HCT116 (cell line): ENCODE measurements at regions not wholly inside any gene's neighbourhood (a gene's known extent, or its start where the extent isn't known, plus 50 kb on each side); places are given as distances from the start of the nearest gene placed in this dataset.

Experiments used
- CBX3 ChIP-seq: IDR thresholded peaks from 2 replicates; pipeline ENCODE4 v1.6.1; 2012; ENCODE audit warnings: low read depth
- CEBPB ChIP-seq: IDR thresholded peaks from 2 replicates; pipeline ENCODE4 v1.6.1; 2012; ENCODE audit warnings: low read depth
- CTCF ChIP-seq, 3 experiments: fragments of 200-600 bp in 1 of 3; sonication (generic) in 1 of 3; IDR thresholded peaks in 2 of 3; conservative IDR thresholded peaks in 1 of 3; 2 replicates each; pipeline ENCODE4 v1.5.1; 2012 to 2017; ENCODE audit warnings: low read depth in 2 of 3, low read length in 2 of 3, antibody characterized with exemption in 1 of 3, borderline replicate concordance in 1 of 3, control low read depth in 1 of 3, mild to moderate bottlenecking in 1 of 3, mixed read lengths in 1 of 3, mixed run types in 1 of 3, moderate library complexity in 1 of 3; ENCODE audit not compliant: insufficient read depth in 1 of 3
- EGR1 ChIP-seq: IDR thresholded peaks from 2 replicates; pipeline ENCODE4 v1.6.1; 2012; ENCODE audit warnings: low read depth
- EZH2 ChIP-seq: fragments of 200-600 bp; sonication (generic); IDR thresholded peaks from 2 replicates; pipeline ENCODE4 v1.6.1; 2017; ENCODE audit warnings: antibody characterized with exemption, mixed run types
- EZH2phosphoT487 ChIP-seq: fragments of 200-600 bp; IDR thresholded peaks from 2 replicates; pipeline ENCODE4 v1.6.1; 2018; ENCODE audit warnings: antibody characterized with exemption, borderline replicate concordance
- JUND ChIP-seq: IDR thresholded peaks from 2 replicates; pipeline ENCODE4 v1.6.1; 2012
- POLR2A ChIP-seq: IDR thresholded peaks from 2 replicates; pipeline ENCODE4 v1.7.0; 2011; ENCODE audit warnings: borderline replicate concordance; ENCODE audit not compliant: insufficient read depth, insufficient read length; ENCODE audit errors: extremely low read depth
- POLR2AphosphoS5 ChIP-seq: IDR thresholded peaks from 2 replicates; pipeline ENCODE4 v1.6.1; 2011; ENCODE audit warnings: mild to moderate bottlenecking, low read depth, low read length, moderate library complexity
- RAD21 ChIP-seq: IDR thresholded peaks from 2 replicates; pipeline ENCODE4 v1.6.1; 2012; ENCODE audit warnings: low read depth, mild to moderate bottlenecking
- REST ChIP-seq: IDR thresholded peaks from 2 replicates; pipeline ENCODE4 v1.6.1; 2012; ENCODE audit warnings: low read depth
- SP1 ChIP-seq: IDR thresholded peaks from 2 replicates; pipeline ENCODE4 v1.6.1; 2012; ENCODE audit warnings: low read depth
- TCF7L2 ChIP-seq: IDR thresholded peaks from 2 replicates; pipeline ENCODE4 v1.7.0; 2011; ENCODE audit warnings: borderline replicate concordance, inconsistent platforms; ENCODE audit not compliant: insufficient read depth, insufficient read length; ENCODE audit errors: extremely low read depth
- ZFX ChIP-seq: fragments of 450-650 bp; IDR thresholded peaks from 2 replicates; pipeline ENCODE4 v1.6.1; 2017

GRCh38 chr7:67725423-67725822 lies 728.8 kb downstream of the TYW1 start:
- TF ChIP-seq CTCF (IDR thresholded peaks at IDR 0.05 in 2 of 3, conservative IDR thresholded peaks at IDR 0.05 in 1 of 3; ENCODE audit: borderline replicate concordance in 1 of 3, insufficient read depth in 1 of 3, low read depth in 2 of 3, low read length in 2 of 3) (no peak), POLR2A (no peak), JUND (no peak), POLR2AphosphoS5 (no peak), RAD21 (no peak), ZFX (no peak), REST (no peak), SP1 (no peak), TCF7L2 (no peak), CBX3 (no peak), CEBPB (no peak), EZH2phosphoT487 (no peak), EZH2 (no peak), EGR1 (no peak)
